ENCODE measurements at regions not wholly inside any gene's neighbourhood (a gene's known extent, or its start where the extent isn't known, plus 50 kb on each side); places are given as distances from the start of the nearest gene placed in this dataset.

GRCh38 chr9:17929506-17929905, 350.6 kb downstream of the SH3GL2 start:
- no peak overlapping the region for H3K4me3 ChIP-seq (replicated peaks in 1 of 2; ENCODE audit: low read depth in 1 of 2, low read length in 2 of 2)
- H3K4me1 ChIP-seq (ENCODE audit: control insufficient read depth in 1 of 2, insufficient read depth in 2 of 2, low read length in 2 of 2), result no peaks in the 10 kb centered on the region
- ATAC-seq (no peak), DNase-seq (ENCODE audit: low read depth, low spot score) (no peak)
- H3K79me2 ChIP-seq (ENCODE audit: insufficient read depth, low read length), result no peaks in the 10 kb centered on the region
- RAD21 ChIA-PET (ENCODE audit: low non-redundant PET in 1 of 2, low total read pairs in 2 of 2, uncharacterized antibody in 2 of 2, unreplicated experiment in 2 of 2), result no interaction called here
- no peaks in the 10 kb centered on the region for H3K36me3 ChIP-seq (ENCODE audit: control insufficient read depth in 1 of 2, insufficient read depth in 2 of 2, low read length in 2 of 2)
- H2AFZ ChIP-seq (ENCODE audit: low read depth, low read length, poor library complexity, severe bottlenecking), result no peak overlapping the region
- H3K9me2 ChIP-seq (ENCODE audit: insufficient read depth), result no peaks in the 10 kb centered on the region
- no peak overlapping the region for H3K4me2 ChIP-seq (ENCODE audit: low read length)
- POLR2A ChIA-PET, result no interaction called here
- no peaks in the 10 kb centered on the region for H4K20me1 ChIP-seq (ENCODE audit: insufficient read depth)
- no peaks in the 10 kb centered on the region for H3K27me3 ChIP-seq (ENCODE audit: insufficient read depth, low read length)
- no peak overlapping the region for H3K27ac ChIP-seq (ENCODE audit: low read depth, low read length)
- peaks cover 0 to 9% of the 10 kb centered on the region in 2 experiments; a peak in 1 of 4 replicates for H3K9me3 ChIP-seq (ENCODE audit: control insufficient read depth in 1 of 2, insufficient read depth in 1 of 2, low read depth in 1 of 2, low read length in 2 of 2)
- BruUV-seq (replicated peaks), result no TSS peak
- TF ChIP-seq EZH2phosphoT487 (IDR thresholded peaks at IDR 0.05; ENCODE audit: borderline replicate concordance) (no peak), TCF7L2 (IDR thresholded peaks at IDR 0.05; ENCODE audit: borderline replicate concordance, extremely low read depth, insufficient read depth, insufficient read length) (no peak), CTCF (IDR thresholded peaks at IDR 0.05 in 2 of 3, conservative IDR thresholded peaks at IDR 0.05 in 1 of 3; ENCODE audit: borderline replicate concordance in 1 of 3, insufficient read depth in 1 of 3, low read depth in 2 of 3, low read length in 2 of 3) (no peak), SP1 (IDR thresholded peaks at IDR 0.05; ENCODE audit: low read depth) (no peak), ZNF274 (IDR thresholded peaks at IDR 0.05; ENCODE audit: low read depth, low read length) (no peak), ZFX (IDR thresholded peaks at IDR 0.05) (no peak)
- intact Hi-C loops (cut with micrococcal nuclease), result no loop called here
- CTCF ChIA-PET, result no interaction called here
- H3K9ac ChIP-seq (ENCODE audit: low read length), result no peak overlapping the region

GRCh38 chr9:17930071-17930470, 351.2 kb downstream of the SH3GL2 start:
- no peaks in the 10 kb centered on the region for H3K27me3 ChIP-seq (ENCODE audit: insufficient read depth, low read length)
- CTCF ChIA-PET, result no interaction called here
- H3K79me2 ChIP-seq (ENCODE audit: insufficient read depth, low read length), result no peaks in the 10 kb centered on the region
- H3K27ac ChIP-seq (ENCODE audit: low read depth, low read length), result no peak overlapping the region
- no peaks in the 10 kb centered on the region for H3K9me2 ChIP-seq (ENCODE audit: insufficient read depth)
- no peak overlapping the region for H3K4me3 ChIP-seq (replicated peaks in 1 of 2; ENCODE audit: low read depth in 1 of 2, low read length in 2 of 2)
- no peaks in the 10 kb centered on the region for H3K36me3 ChIP-seq (ENCODE audit: control insufficient read depth in 1 of 2, insufficient read depth in 2 of 2, low read length in 2 of 2)
- DNase-seq (ENCODE audit: low read depth, low spot score) (no peak), ATAC-seq (no peak)
- H3K9ac ChIP-seq (ENCODE audit: low read length), result no peak overlapping the region
- intact Hi-C loops (cut with micrococcal nuclease), result no loop called here
- no peak overlapping the region for H2AFZ ChIP-seq (ENCODE audit: low read depth, low read length, poor library complexity, severe bottlenecking)
- no TSS peak for BruUV-seq (replicated peaks)
- H3K4me2 ChIP-seq (ENCODE audit: low read length), result no peak overlapping the region
- no peaks in the 10 kb centered on the region for H3K4me1 ChIP-seq (ENCODE audit: control insufficient read depth in 1 of 2, insufficient read depth in 2 of 2, low read length in 2 of 2)
- POLR2A ChIA-PET, result no interaction called here
- RAD21 ChIA-PET (ENCODE audit: low non-redundant PET in 1 of 2, low total read pairs in 2 of 2, uncharacterized antibody in 2 of 2, unreplicated experiment in 2 of 2), result no interaction called here
- TF ChIP-seq TCF7L2 (IDR thresholded peaks at IDR 0.05; ENCODE audit: borderline replicate concordance, extremely low read depth, insufficient read depth, insufficient read length) (no peak), ZBTB33 (IDR thresholded peaks at IDR 0.05; ENCODE audit: extremely low read depth, insufficient replicate concordance, low read length) (no peak)
- peaks cover 0 to 9% of the 10 kb centered on the region in 2 experiments; a peak in 1 of 4 replicates for H3K9me3 ChIP-seq (ENCODE audit: control insufficient read depth in 1 of 2, insufficient read depth in 1 of 2, low read depth in 1 of 2, low read length in 2 of 2)
- no peaks in the 10 kb centered on the region for H4K20me1 ChIP-seq (ENCODE audit: insufficient read depth)
